H9 (cell line): ENCODE measurements at regions not wholly inside any gene's neighbourhood (a gene's known extent, or its start where the extent isn't known, plus 50 kb on each side); places are given as distances from the start of the nearest gene placed in this dataset.

Source experiments
- DNase-seq: peaks from one replicate; pipeline ENCODE4 v3.0.0-alpha.2; 2017
- H2AFZ ChIP-seq: one replicate; pipeline ENCODE4 v1.6.1; 2013; ENCODE audit warnings: mild to moderate bottlenecking, low read length, control low read depth, moderate library complexity
- H2AK5ac ChIP-seq: 2 replicates; pipeline ENCODE4 v1.6.1; 2013; ENCODE audit warnings: low read length, control low read depth, mixed read lengths; ENCODE audit not compliant: insufficient read length
- H2BK120ac ChIP-seq: one replicate; pipeline ENCODE4 v1.6.1; 2013; ENCODE audit warnings: low read depth, mild to moderate bottlenecking, low read length, control low read depth, inconsistent platforms; ENCODE audit not compliant: poor library complexity, severe bottlenecking
- H2BK12ac ChIP-seq: 2 replicates; pipeline ENCODE4 v1.6.1; 2013; ENCODE audit warnings: low read length, control low read depth, mixed read lengths, low read depth; ENCODE audit not compliant: insufficient read length
- H2BK15ac ChIP-seq: 2 replicates; pipeline ENCODE4 v1.6.1; 2013; ENCODE audit warnings: low read depth, low read length, control low read depth
- H2BK20ac ChIP-seq: one replicate; pipeline ENCODE4 v1.6.1; 2013; ENCODE audit warnings: low read depth, mild to moderate bottlenecking, low read length, control low read depth, inconsistent platforms; ENCODE audit not compliant: poor library complexity, severe bottlenecking
- H2BK5ac ChIP-seq: 2 replicates; pipeline ENCODE4 v1.6.1; 2013; ENCODE audit warnings: low read length, control low read depth, mixed read lengths; ENCODE audit not compliant: insufficient read length
- H3K14ac ChIP-seq: 2 replicates; pipeline ENCODE4 v1.6.1; 2013; ENCODE audit warnings: low read length, control low read depth; ENCODE audit not compliant: insufficient read depth
- H3K18ac ChIP-seq: 2 replicates; pipeline ENCODE4 v1.6.1; 2013; ENCODE audit warnings: low read depth, mild to moderate bottlenecking, mixed read lengths, low read length, control low read depth; ENCODE audit not compliant: insufficient read length
- H3K23ac ChIP-seq: 2 replicates; pipeline ENCODE4 v1.6.1; 2013; ENCODE audit warnings: low read length, control low read depth, mixed read lengths, low read depth; ENCODE audit not compliant: insufficient read length
- H3K23me2 ChIP-seq: 2 replicates; pipeline ENCODE4 v1.6.1; 2013; ENCODE audit warnings: low read depth, mild to moderate bottlenecking, mixed read lengths, low read length, control low read depth; ENCODE audit not compliant: insufficient read length, poor library complexity, severe bottlenecking
- H3K27ac ChIP-seq: 2 replicates; pipeline ENCODE4 v1.5.1; 2013; ENCODE audit warnings: low read length, control low read depth, mixed read lengths, low read depth; ENCODE audit not compliant: insufficient read length
- H3K27me3 ChIP-seq: 2 replicates; pipeline ENCODE4 v1.6.1; 2013; ENCODE audit warnings: low read length, control low read depth, inconsistent platforms; ENCODE audit not compliant: insufficient read depth
- H3K4ac ChIP-seq: 2 replicates; pipeline ENCODE4 v1.6.1; 2013; ENCODE audit warnings: low read depth, mild to moderate bottlenecking, control low read depth, inconsistent platforms, low read length, moderate library complexity
- H3K4me1 ChIP-seq: 2 replicates; pipeline ENCODE4 v1.6.1; 2013; ENCODE audit warnings: low read length, control low read depth, inconsistent platforms; ENCODE audit not compliant: insufficient read depth
- H3K4me2 ChIP-seq: 2 replicates; pipeline ENCODE4 v1.6.1; 2013; ENCODE audit warnings: low read length, control low read depth, mixed read lengths; ENCODE audit not compliant: insufficient read length, insufficient read depth
- H3K56ac ChIP-seq: 2 replicates; pipeline ENCODE4 v1.6.1; 2013; ENCODE audit warnings: low read depth, mild to moderate bottlenecking, mixed read lengths, low read length, control low read depth; ENCODE audit not compliant: insufficient read length
- H3K79me1 ChIP-seq: 2 replicates; pipeline ENCODE4 v1.6.1; 2013; ENCODE audit warnings: low read depth, mild to moderate bottlenecking, moderate library complexity, low read length, control low read depth, inconsistent platforms; ENCODE audit not compliant: insufficient read depth, poor library complexity, severe bottlenecking
- H3K79me2 ChIP-seq: 2 replicates; pipeline ENCODE4 v1.6.1; 2013; ENCODE audit warnings: low read length, control low read depth, inconsistent platforms; ENCODE audit not compliant: insufficient read depth
- H3K9ac ChIP-seq: 2 replicates; pipeline ENCODE4 v1.6.1; 2013; ENCODE audit warnings: low read length, control low read depth, mixed read lengths; ENCODE audit not compliant: insufficient read length; ENCODE audit errors: extremely low read depth
- H3K9me3 ChIP-seq: one replicate; pipeline ENCODE4 v1.6.1; 2013; ENCODE audit warnings: low read depth, low read length, inconsistent platforms; ENCODE audit not compliant: control insufficient read depth
- H3T11ph ChIP-seq: one replicate; pipeline ENCODE4 v1.6.1; 2013; ENCODE audit warnings: mild to moderate bottlenecking, low read length, control low read depth, inconsistent platforms
- H4K20me1 ChIP-seq: one replicate; pipeline ENCODE4 v1.6.1; 2013; ENCODE audit not compliant: control insufficient read depth, insufficient read length, insufficient read depth
- H4K5ac ChIP-seq: 2 replicates; pipeline ENCODE4 v1.6.1; 2013; ENCODE audit warnings: low read depth, mild to moderate bottlenecking, mixed read lengths, low read length, control low read depth; ENCODE audit not compliant: insufficient read length
- H4K8ac ChIP-seq: replicated peaks from 2 replicates; pipeline ENCODE4 v1.6.1; 2013; ENCODE audit warnings: low read length, control low read depth, mixed read lengths, low read depth; ENCODE audit not compliant: insufficient read length
- H4K91ac ChIP-seq: 2 replicates; pipeline ENCODE4 v1.6.1; 2013; ENCODE audit warnings: low read depth, mild to moderate bottlenecking, moderate library complexity, mixed read lengths, low read length, control low read depth; ENCODE audit not compliant: insufficient read length
- H3K27ac Mint-ChIP-seq, 3 experiments: 2 replicates in 2 of 3; 3 replicates in 1 of 3; pipeline ENCODE4 v1.8.0; 2020 to 2021; ENCODE audit warnings: mixed read lengths in 3 of 3, mild to moderate bottlenecking in 1 of 3, moderate library complexity in 1 of 3
- H3K27me3 Mint-ChIP-seq: 2 replicates; pipeline ENCODE4 v1.8.0; 2021; ENCODE audit warnings: low read depth, mild to moderate bottlenecking, moderate library complexity, mixed read lengths
- H3K36me3 Mint-ChIP-seq, 3 experiments: 2 replicates in 2 of 3; 3 replicates in 1 of 3; pipeline ENCODE4 v1.8.0; 2020 to 2021; ENCODE audit warnings: low read depth in 3 of 3, mixed read lengths in 3 of 3; ENCODE audit not compliant: insufficient read depth in 1 of 3
- H3K4me1 Mint-ChIP-seq, 2 experiments: 2 replicates each; pipeline ENCODE4 v1.8.0; 2020; ENCODE audit warnings: mixed read lengths in 2 of 2
- H3K4me3 Mint-ChIP-seq, 2 experiments: 2 replicates in 1 of 2; 3 replicates in 1 of 2; pipeline ENCODE4 v1.8.0; 2020 to 2021; ENCODE audit warnings: mild to moderate bottlenecking in 2 of 2, mixed read lengths in 2 of 2, moderate library complexity in 1 of 2
- H3K9me3 Mint-ChIP-seq, 2 experiments: 2 replicates in 1 of 2; 3 replicates in 1 of 2; pipeline ENCODE4 v1.8.0; 2020; ENCODE audit warnings: mild to moderate bottlenecking in 2 of 2, mixed read lengths in 2 of 2, moderate library complexity in 1 of 2
- CTCF ChIP-seq: fragments of 200-600 bp; sonication (generic); conservative IDR thresholded peaks from 3 replicates; pipeline ENCODE4 v1.8.0; 2021; ENCODE audit warnings: antibody characterized with exemption, mild to moderate bottlenecking
- WGBS: extraction: QIAGEN DNeasy Blood & Tissue Kit; methylation state at CpG from one replicate; pipeline ENCODE4 v1.1.7; 2013; ENCODE audit warnings: missing lambda C conversion rate, low lambda C conversion rate, mixed read lengths; ENCODE audit not compliant: insufficient read length; ENCODE audit errors: extremely low coverage; 5-methylcytosine and 5-hydroxymethylcytosine counted together

GRCh38 chr2:184032983-184033382 is 565.3 kb upstream of the ZNF804A start:
- no peak overlapping the region for H2BK12ac ChIP-seq
- no peak overlapping the region for H3K23ac ChIP-seq
- H3K27ac ChIP-seq, result no peak overlapping the region
- no peak overlapping the region for H2BK5ac ChIP-seq
- no peaks in the 10 kb centered on the region for H3K27me3 ChIP-seq
- no peak overlapping the region for H4K8ac ChIP-seq
- no peak overlapping the region for H2AFZ ChIP-seq
- no peaks in the 10 kb centered on the region for H3K79me1 ChIP-seq
- no peaks in the 10 kb centered on the region for H4K20me1 ChIP-seq
- no peak for DNase-seq
- H3K9me3 ChIP-seq, result no peaks in the 10 kb centered on the region
- no peak overlapping the region for H4K5ac ChIP-seq
- no peaks in the 10 kb centered on the region for H3K9me3 Mint-ChIP-seq
- no peak overlapping the region for H4K91ac ChIP-seq
- no peak overlapping the region for H3T11ph ChIP-seq
- no peak overlapping the region for H3K14ac ChIP-seq
- no peaks in the 10 kb centered on the region for H3K27me3 Mint-ChIP-seq
- no peak overlapping the region for H2BK20ac ChIP-seq
- WGBS, result no CpG with 5 or more reads among the region's 4 CpGs
- no peak for TF ChIP-seq CTCF
- no peak overlapping the region for H2BK120ac ChIP-seq
- H2AK5ac ChIP-seq, result no peak overlapping the region
- no peaks in the 10 kb centered on the region; the same call in 1 of the 2 replicates for H3K79me2 ChIP-seq
- H3K18ac ChIP-seq, result no peak overlapping the region
- no peaks in the 10 kb centered on the region for H3K36me3 Mint-ChIP-seq
- H3K56ac ChIP-seq, result no peak overlapping the region
- H3K23me2 ChIP-seq, result no peaks in the 10 kb centered on the region
- no peak overlapping the region for H3K4me2 ChIP-seq
- peaks cover 5 to 17% of the 10 kb centered on the region in 2 experiments; a peak in 3 of 4 replicates for H3K4me1 Mint-ChIP-seq
- H3K4me1 ChIP-seq, result no peaks in the 10 kb centered on the region
- H3K9ac ChIP-seq, result no peak overlapping the region
- no peak overlapping the region for H2BK15ac ChIP-seq
- no peak overlapping the region for H3K27ac Mint-ChIP-seq
- H3K4ac ChIP-seq, result no peak overlapping the region
- H3K4me3 Mint-ChIP-seq, result no peak overlapping the region
